Parathyroid adenoma (tissue), 2 donors: ENCODE measurements at regions not wholly inside any gene's neighbourhood (a gene's known extent, or its start where the extent isn't known, plus 50 kb on each side); places are given as distances from the start of the nearest gene placed in this dataset.

Source experiments
- H2AFZ ChIP-seq: fragments of 300-600 bp; sonication (generic); one replicate; pipeline ENCODE4 v1.7.0; 2017; ENCODE audit warnings: antibody characterized with exemption, mild to moderate bottlenecking
- H3K27ac ChIP-seq: fragments of 300-600 bp; sonication (generic); one replicate; pipeline ENCODE4 v1.7.0; 2017
- H3K27me3 ChIP-seq: fragments of 300-600 bp; sonication (generic); one replicate; pipeline ENCODE4 v1.7.0; 2017; ENCODE audit warnings: low read length; ENCODE audit not compliant: control insufficient read depth, insufficient read depth
- H3K36me3 ChIP-seq: fragments of 300-600 bp; sonication (generic); one replicate; pipeline ENCODE4 v1.7.0; 2017; ENCODE audit warnings: low read length; ENCODE audit not compliant: control insufficient read depth, insufficient read depth
- H3K4me1 ChIP-seq: fragments of 300-600 bp; sonication (generic); one replicate; pipeline ENCODE4 v1.7.0; 2017; ENCODE audit warnings: control low read depth
- H3K4me2 ChIP-seq: fragments of 300-600 bp; sonication (generic); one replicate; pipeline ENCODE4 v1.7.0; 2017; ENCODE audit warnings: low read length
- H3K4me3 ChIP-seq: fragments of 300-600 bp; sonication (generic); one replicate; pipeline ENCODE4 v1.7.0; 2017; ENCODE audit warnings: low read depth, low read length
- H3K79me2 ChIP-seq: fragments of 300-600 bp; sonication (generic); one replicate; pipeline ENCODE4 v1.7.0; 2017; ENCODE audit warnings: control low read depth
- H3K9ac ChIP-seq: fragments of 300-600 bp; sonication (generic); one replicate; pipeline ENCODE4 v1.7.0; 2017; ENCODE audit warnings: mild to moderate bottlenecking
- H3K9me3 ChIP-seq: fragments of 300-600 bp; sonication (generic); one replicate; pipeline ENCODE4 v1.7.0; 2017; ENCODE audit warnings: low read length; ENCODE audit not compliant: control insufficient read depth
- TF ChIP-seq, protein P1 (sequence below): fragments of 300-600 bp; sonication (generic); IDR thresholded peaks from one replicate; pipeline ENCODE4 v1.7.0; 2017; ENCODE audit warnings: antibody characterized with exemption, mild to moderate bottlenecking
- donor health status: primary hyperparathyroidism.

DNA sequence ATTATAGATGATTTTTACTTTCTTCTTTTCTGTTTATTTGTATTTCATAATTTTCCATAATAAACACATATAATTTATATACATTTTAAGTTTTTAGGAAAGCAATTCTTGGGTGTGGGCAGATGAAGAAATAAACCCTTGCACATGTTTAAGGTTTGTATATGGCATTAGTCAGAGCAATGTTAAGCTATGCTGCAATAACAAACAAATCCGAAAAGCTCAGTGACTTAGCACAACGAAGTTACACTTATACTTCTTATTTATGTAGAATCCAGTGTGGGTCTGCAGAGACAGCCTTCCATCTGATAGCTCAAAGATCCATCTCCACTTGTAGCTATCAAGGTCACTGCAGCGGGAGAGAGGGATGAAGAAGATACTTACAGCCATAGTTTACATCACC, 68.5 kb upstream of the BARX2 start:
- H3K36me3 ChIP-seq = no peaks in the 10 kb centered on the region
- H3K9ac ChIP-seq = no peak overlapping the region
- H3K27ac ChIP-seq = no peak overlapping the region
- no peaks in the 10 kb centered on the region for H3K27me3 ChIP-seq
- no peak overlapping the region for H3K4me2 ChIP-seq
- H3K79me2 ChIP-seq = no peaks in the 10 kb centered on the region
- TF ChIP-seq, protein P1, sequence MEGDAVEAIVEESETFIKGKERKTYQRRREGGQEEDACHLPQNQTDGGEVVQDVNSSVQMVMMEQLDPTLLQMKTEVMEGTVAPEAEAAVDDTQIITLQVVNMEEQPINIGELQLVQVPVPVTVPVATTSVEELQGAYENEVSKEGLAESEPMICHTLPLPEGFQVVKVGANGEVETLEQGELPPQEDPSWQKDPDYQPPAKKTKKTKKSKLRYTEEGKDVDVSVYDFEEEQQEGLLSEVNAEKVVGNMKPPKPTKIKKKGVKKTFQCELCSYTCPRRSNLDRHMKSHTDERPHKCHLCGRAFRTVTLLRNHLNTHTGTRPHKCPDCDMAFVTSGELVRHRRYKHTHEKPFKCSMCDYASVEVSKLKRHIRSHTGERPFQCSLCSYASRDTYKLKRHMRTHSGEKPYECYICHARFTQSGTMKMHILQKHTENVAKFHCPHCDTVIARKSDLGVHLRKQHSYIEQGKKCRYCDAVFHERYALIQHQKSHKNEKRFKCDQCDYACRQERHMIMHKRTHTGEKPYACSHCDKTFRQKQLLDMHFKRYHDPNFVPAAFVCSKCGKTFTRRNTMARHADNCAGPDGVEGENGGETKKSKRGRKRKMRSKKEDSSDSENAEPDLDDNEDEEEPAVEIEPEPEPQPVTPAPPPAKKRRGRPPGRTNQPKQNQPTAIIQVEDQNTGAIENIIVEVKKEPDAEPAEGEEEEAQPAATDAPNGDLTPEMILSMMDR = no peak
- no peaks in the 10 kb centered on the region for H3K9me3 ChIP-seq
- H2AFZ ChIP-seq = no peak overlapping the region
- H3K4me3 ChIP-seq = no peak overlapping the region
- H3K4me1 ChIP-seq = no peaks in the 10 kb centered on the region

DNA sequence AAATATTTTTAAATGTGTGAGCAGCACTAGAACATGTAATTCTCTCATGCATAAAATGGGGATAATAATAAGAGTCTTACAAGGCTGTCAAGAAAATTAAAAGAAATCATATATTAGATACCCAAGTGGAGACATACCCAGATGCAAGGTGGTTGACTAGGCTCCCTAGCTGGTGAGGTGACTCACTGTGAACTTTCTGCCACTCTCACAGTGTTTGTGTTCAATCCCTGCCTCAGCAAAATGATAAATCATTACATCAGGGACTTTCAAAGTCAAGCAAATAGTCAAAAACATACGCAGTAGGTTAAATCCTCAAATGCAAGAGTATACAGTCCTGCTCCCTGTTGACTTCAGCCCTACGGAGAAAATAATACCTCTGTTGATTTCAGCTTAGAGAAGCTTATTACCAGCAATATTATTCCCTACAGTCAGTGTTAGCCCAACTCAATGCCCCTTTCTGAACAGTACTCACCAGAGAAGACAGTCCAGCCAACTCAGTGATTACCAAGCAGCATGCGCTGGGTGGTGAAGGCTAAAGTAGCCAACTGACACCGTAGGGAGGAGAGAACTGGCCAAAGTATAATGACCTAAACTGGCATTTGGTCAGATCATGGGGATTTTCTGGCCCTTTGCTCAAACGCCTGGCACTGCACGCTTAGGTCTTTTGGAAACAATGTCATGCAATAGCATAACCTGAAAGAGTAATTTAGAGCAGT, 73.1 kb upstream of the BARX2 start:
- TF ChIP-seq, protein P1 = no peak
- H3K36me3 ChIP-seq = no peaks in the 10 kb centered on the region

DNA sequence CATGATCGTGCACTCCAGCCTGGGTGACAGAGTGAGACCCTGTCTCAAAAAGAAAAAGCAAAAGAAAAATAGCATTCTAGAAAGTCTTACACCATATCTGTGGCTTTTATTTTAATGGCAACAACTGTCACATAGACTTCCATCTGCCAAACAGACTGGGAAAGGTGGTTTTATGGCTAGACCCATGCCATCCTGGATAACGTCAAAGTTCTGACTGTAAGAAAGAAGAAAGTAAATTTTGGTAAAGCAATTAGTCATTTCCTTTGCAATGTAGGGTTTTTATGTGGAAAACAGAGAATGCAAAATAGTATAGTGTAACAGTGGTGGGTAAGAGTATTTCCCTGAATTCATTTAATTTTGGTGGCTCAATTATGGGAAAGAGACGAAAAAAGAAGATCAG, 75.5 kb upstream of the BARX2 start:
- no peaks in the 10 kb centered on the region for H3K79me2 ChIP-seq
- H3K27ac ChIP-seq = no peak overlapping the region
- no peaks in the 10 kb centered on the region for H3K27me3 ChIP-seq
- H3K4me2 ChIP-seq = no peak overlapping the region
- H3K9me3 ChIP-seq = no peaks in the 10 kb centered on the region
- no peaks in the 10 kb centered on the region for H3K4me1 ChIP-seq
- H3K36me3 ChIP-seq = no peaks in the 10 kb centered on the region
- H3K4me3 ChIP-seq = no peak overlapping the region
- no peak overlapping the region for H2AFZ ChIP-seq
- TF ChIP-seq, protein P1 = no peak
- H3K9ac ChIP-seq = no peak overlapping the region

More for the DNA sequence above, 73.1 kb upstream of the BARX2 start:
- Histone ChIP-seq H3K4me3 (no peak overlapping the region), H3K79me2 (no peaks in the 10 kb centered on the region), H3K4me1 (no peaks in the 10 kb centered on the region), H3K4me2 (no peak overlapping the region), H3K9ac (no peak overlapping the region), H3K9me3 (no peaks in the 10 kb centered on the region), H3K27ac (no peak overlapping the region), H2AFZ (no peak overlapping the region), H3K27me3 (no peaks in the 10 kb centered on the region)

DNA sequence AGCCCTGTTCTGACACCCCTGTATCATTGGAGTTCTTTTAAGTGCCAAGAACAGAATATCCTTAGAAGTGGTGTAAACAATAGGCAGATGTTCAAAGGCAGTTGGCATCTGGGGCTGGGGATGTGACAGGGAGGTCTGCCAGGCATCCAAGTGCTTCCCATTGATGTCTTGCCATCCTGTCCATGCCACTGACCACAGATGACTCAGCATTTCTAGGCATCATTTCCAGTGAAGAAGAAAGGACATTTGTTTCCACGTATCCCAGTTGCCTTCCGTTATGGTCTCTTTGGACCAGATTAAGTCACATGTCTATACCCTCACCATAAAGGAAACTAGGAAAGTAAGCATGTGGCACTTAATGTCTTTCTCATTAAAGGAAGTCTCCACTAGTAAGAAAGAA, 76.7 kb upstream of the BARX2 start:
- Histone ChIP-seq H3K27ac (no peak overlapping the region), H3K4me1 (no peaks in the 10 kb centered on the region), H3K9ac (no peak overlapping the region), H2AFZ (no peak overlapping the region), H3K79me2 (no peaks in the 10 kb centered on the region), H3K4me3 (no peak overlapping the region), H3K9me3 (no peaks in the 10 kb centered on the region), H3K4me2 (no peak overlapping the region), H3K36me3 (no peaks in the 10 kb centered on the region), H3K27me3 (no peaks in the 10 kb centered on the region)
- TF ChIP-seq, protein P1 = no peak

DNA sequence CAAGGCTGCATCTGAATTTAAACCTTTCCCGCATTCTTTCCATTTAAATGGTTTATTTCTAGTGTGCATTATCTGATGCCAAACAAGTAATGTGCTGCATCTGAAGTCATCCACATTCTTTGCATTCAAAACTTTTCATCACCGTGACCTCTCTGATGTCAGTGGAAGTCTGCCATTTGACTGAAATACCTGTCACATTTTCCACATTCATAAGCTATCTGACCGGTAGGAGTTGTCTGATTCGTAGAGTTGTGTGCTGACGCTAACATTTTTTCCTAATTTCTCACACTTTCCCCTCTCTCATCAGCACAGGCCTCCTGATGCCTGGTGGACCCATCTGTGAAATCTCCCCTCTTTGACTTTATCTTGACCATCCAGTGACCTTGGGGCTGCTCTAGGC, 79.9 kb upstream of the BARX2 start:
- H3K27me3 ChIP-seq = no peaks in the 10 kb centered on the region
- no peak overlapping the region for H2AFZ ChIP-seq
- H3K4me1 ChIP-seq = no peaks in the 10 kb centered on the region

More for the DNA sequence above, 79.9 kb upstream of the BARX2 start:
- H3K9me3 ChIP-seq = no peaks in the 10 kb centered on the region
- H3K79me2 ChIP-seq = no peaks in the 10 kb centered on the region
- no peak overlapping the region for H3K4me3 ChIP-seq
- TF ChIP-seq, protein P1 = no peak
- H3K4me2 ChIP-seq = no peak overlapping the region
- no peak overlapping the region for H3K27ac ChIP-seq
- no peaks in the 10 kb centered on the region for H3K36me3 ChIP-seq
- no peak overlapping the region for H3K9ac ChIP-seq
